ENCODE measurements at regions not wholly inside any gene's neighbourhood (a gene's known extent, or its start where the extent isn't known, plus 50 kb on each side); places are given as distances from the start of the nearest gene placed in this dataset.

- Histone ChIP-seq H3K9me3 (ENCODE audit: low read depth, low read length, poor library complexity, severe bottlenecking) (no peaks in the 10 kb centered on the region), H3K27me3 (replicated peaks; ENCODE audit: insufficient read depth, low read depth, low read length, poor library complexity) (no peaks in the 10 kb centered on the region), H3K4me1 (ENCODE audit: insufficient read depth, low read length, poor library complexity, severe bottlenecking) (no peaks in the 10 kb centered on the region), H3K36me3 (ENCODE audit: insufficient read depth, low read length, poor library complexity, severe bottlenecking) (no peaks in the 10 kb centered on the region), H3K27ac (ENCODE audit: low read depth, low read length, poor library complexity, severe bottlenecking) (no peak overlapping the region), H3K4me3 (ENCODE audit: low read depth, low read length, poor library complexity, severe bottlenecking) (no peak overlapping the region)
- intact Hi-C loops (cut with micrococcal nuclease; ENCODE audit: unreplicated experiment): no loop called here
- ChIA-PET POLR2A (ENCODE audit: low non-redundant PET) (no interaction called here), CTCF (no interaction called here)
- DNase-seq (ENCODE audit: low spot score): no peak
- BruUV-seq (replicated peaks): no TSS peak
- TF ChIP-seq CTCF (conservative IDR thresholded peaks at IDR 0.05; ENCODE audit: low read depth, low read length) (no peak), EZH2 (IDR thresholded peaks at IDR 0.05; ENCODE audit: borderline replicate concordance, low read depth, low read length, poor library complexity, severe bottlenecking) (no peak)
These were observed 262.4 kb upstream of the SALL3 start for GRCh38 chr18:78717051-78717765.

GRCh38 chr18:78717766-78718150 is 261.9 kb upstream of the SALL3 start:
- no peak for DNase-seq (ENCODE audit: low spot score)
- no peaks in the 10 kb centered on the region for H3K36me3 ChIP-seq (ENCODE audit: insufficient read depth, low read length, poor library complexity, severe bottlenecking)
- H3K4me1 ChIP-seq (ENCODE audit: insufficient read depth, low read length, poor library complexity, severe bottlenecking): no peaks in the 10 kb centered on the region
- intact Hi-C loops (cut with micrococcal nuclease; ENCODE audit: unreplicated experiment): no loop called here
- H3K9me3 ChIP-seq (ENCODE audit: low read depth, low read length, poor library complexity, severe bottlenecking): no peaks in the 10 kb centered on the region
- CTCF ChIA-PET: no interaction called here
- no TSS peak for BruUV-seq (replicated peaks)
- no peak overlapping the region for H3K27ac ChIP-seq (ENCODE audit: low read depth, low read length, poor library complexity, severe bottlenecking)
- POLR2A ChIA-PET (ENCODE audit: low non-redundant PET): no interaction called here
- TF ChIP-seq EZH2 (IDR thresholded peaks at IDR 0.05; ENCODE audit: borderline replicate concordance, low read depth, low read length, poor library complexity, severe bottlenecking) (no peak), CTCF (conservative IDR thresholded peaks at IDR 0.05; ENCODE audit: low read depth, low read length) (no peak)
- peaks cover 4% of the 10 kb centered on the region for H3K27me3 ChIP-seq (replicated peaks; ENCODE audit: insufficient read depth, low read depth, low read length, poor library complexity)
- H3K4me3 ChIP-seq (ENCODE audit: low read depth, low read length, poor library complexity, severe bottlenecking): no peak overlapping the region

DNA sequence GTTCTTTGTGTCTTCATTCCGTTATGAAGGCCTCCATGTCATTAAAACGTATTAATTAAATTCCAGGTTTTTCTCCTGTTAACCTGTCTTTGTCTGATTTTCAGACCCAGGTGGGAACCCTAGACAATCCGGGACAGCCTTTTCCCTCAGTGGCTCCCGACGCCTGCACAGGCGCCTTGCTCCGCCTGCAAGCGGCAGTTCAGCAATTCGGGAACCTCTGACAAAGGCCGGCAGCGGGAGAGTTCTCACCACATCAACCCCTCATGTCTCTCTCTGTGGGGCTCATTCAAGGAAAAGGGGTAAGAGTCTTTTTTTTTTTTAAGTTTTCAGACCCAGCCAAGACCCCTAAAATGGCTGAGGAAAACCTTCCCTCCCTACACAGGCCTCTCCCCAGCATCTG is 259.8 kb upstream of the SALL3 start:
- no peak overlapping the region for H3K4me3 ChIP-seq (ENCODE audit: low read depth, low read length, poor library complexity, severe bottlenecking)
- H3K36me3 ChIP-seq (ENCODE audit: insufficient read depth, low read length, poor library complexity, severe bottlenecking): no peaks in the 10 kb centered on the region
- peaks cover 12% of the 10 kb centered on the region for H3K27me3 ChIP-seq (replicated peaks; ENCODE audit: insufficient read depth, low read depth, low read length, poor library complexity)
- no TSS peak for BruUV-seq (replicated peaks)
- H3K4me1 ChIP-seq (ENCODE audit: insufficient read depth, low read length, poor library complexity, severe bottlenecking): no peaks in the 10 kb centered on the region
- intact Hi-C loops (cut with micrococcal nuclease; ENCODE audit: unreplicated experiment): no loop called here
- DNase-seq (ENCODE audit: low spot score): no peak
- TF ChIP-seq EZH2 (IDR thresholded peaks at IDR 0.05; ENCODE audit: borderline replicate concordance, low read depth, low read length, poor library complexity, severe bottlenecking) (no peak), CTCF (conservative IDR thresholded peaks at IDR 0.05; ENCODE audit: low read depth, low read length) (no peak)
- no peaks in the 10 kb centered on the region for H3K9me3 ChIP-seq (ENCODE audit: low read depth, low read length, poor library complexity, severe bottlenecking)
- POLR2A ChIA-PET (ENCODE audit: low non-redundant PET): no interaction called here
- CTCF ChIA-PET: no interaction called here
- H3K27ac ChIP-seq (ENCODE audit: low read depth, low read length, poor library complexity, severe bottlenecking): no peak overlapping the region
